Testis (tissue), 2 donors: ENCODE measurements at regions not wholly inside any gene's neighbourhood (a gene's known extent, or its start where the extent isn't known, plus 50 kb on each side); places are given as distances from the start of the nearest gene placed in this dataset.

Source experiments
- CTCF ChIP-seq, 3 experiments: fragments of 450-650 bp in 2 of 3; fragments of 200-600 bp in 1 of 3; sonication (generic) in 1 of 3; IDR thresholded peaks; one replicate each; pipeline ENCODE4 v1.5.1; 2016 to 2019; ENCODE audit warnings: antibody characterized with exemption in 3 of 3, mild to moderate bottlenecking in 2 of 3, moderate library complexity in 1 of 3
- POLR2A ChIP-seq: fragments of 450-650 bp; IDR thresholded peaks from one replicate; pipeline ENCODE4 v1.6.1; 2017; ENCODE audit warnings: antibody characterized with exemption, mild to moderate bottlenecking, moderate library complexity

- TF ChIP-seq POLR2A (no peak), CTCF (IDR thresholded peaks at IDR 0.05) (peak in 2 of 3 experiments; percentile 7 to 30)
Observed at GRCh38 chrX:88613338-88613737, 133.7 kb upstream of the CPXCR1 start.
